Transverse colon (tissue), 3 donors: ENCODE measurements at regions not wholly inside any gene's neighbourhood (a gene's known extent, or its start where the extent isn't known, plus 50 kb on each side); places are given as distances from the start of the nearest gene placed in this dataset.

Experiments
- CTCF ChIP-seq, 5 experiments: fragments of 200-600 bp in 3 of 5; fragments of 450-650 bp in 2 of 5; sonication (generic) in 3 of 5; IDR thresholded peaks; 1 replicate in 2 of 5; 2 replicates in 3 of 5; pipeline ENCODE4 v1.5.1; 2016 to 2017; ENCODE audit warnings: antibody characterized with exemption in 5 of 5, inconsistent platforms in 3 of 5, mild to moderate bottlenecking in 2 of 5, moderate library complexity in 1 of 5
- POLR2A ChIP-seq: fragments of 450-650 bp; IDR thresholded peaks from one replicate; pipeline ENCODE4 v1.6.1; 2016; ENCODE audit warnings: antibody characterized with exemption, mild to moderate bottlenecking, moderate library complexity

GRCh38 chr2:223214394-223215253, 162.6 kb downstream of the KCNE4 start:
- no peak for TF ChIP-seq POLR2A
- no peak for TF ChIP-seq CTCF (IDR thresholded peaks at IDR 0.05)
